H9 (cell line): ENCODE measurements at regions not wholly inside any gene's neighbourhood (a gene's known extent, or its start where the extent isn't known, plus 50 kb on each side); places are given as distances from the start of the nearest gene placed in this dataset.

Experiments
- DNase-seq: peaks from one replicate; pipeline ENCODE4 v3.0.0-alpha.2; 2017
- H2AFZ ChIP-seq: one replicate; pipeline ENCODE4 v1.6.1; 2013; ENCODE audit warnings: mild to moderate bottlenecking, low read length, control low read depth, moderate library complexity
- H2AK5ac ChIP-seq: 2 replicates; pipeline ENCODE4 v1.6.1; 2013; ENCODE audit warnings: low read length, control low read depth, mixed read lengths; ENCODE audit not compliant: insufficient read length
- H2BK120ac ChIP-seq: one replicate; pipeline ENCODE4 v1.6.1; 2013; ENCODE audit warnings: low read depth, mild to moderate bottlenecking, low read length, control low read depth, inconsistent platforms; ENCODE audit not compliant: poor library complexity, severe bottlenecking
- H2BK12ac ChIP-seq: 2 replicates; pipeline ENCODE4 v1.6.1; 2013; ENCODE audit warnings: low read length, control low read depth, mixed read lengths, low read depth; ENCODE audit not compliant: insufficient read length
- H2BK15ac ChIP-seq: 2 replicates; pipeline ENCODE4 v1.6.1; 2013; ENCODE audit warnings: low read depth, low read length, control low read depth
- H2BK20ac ChIP-seq: one replicate; pipeline ENCODE4 v1.6.1; 2013; ENCODE audit warnings: low read depth, mild to moderate bottlenecking, low read length, control low read depth, inconsistent platforms; ENCODE audit not compliant: poor library complexity, severe bottlenecking
- H2BK5ac ChIP-seq: 2 replicates; pipeline ENCODE4 v1.6.1; 2013; ENCODE audit warnings: low read length, control low read depth, mixed read lengths; ENCODE audit not compliant: insufficient read length
- H3K14ac ChIP-seq: 2 replicates; pipeline ENCODE4 v1.6.1; 2013; ENCODE audit warnings: low read length, control low read depth; ENCODE audit not compliant: insufficient read depth
- H3K18ac ChIP-seq: 2 replicates; pipeline ENCODE4 v1.6.1; 2013; ENCODE audit warnings: low read depth, mild to moderate bottlenecking, mixed read lengths, low read length, control low read depth; ENCODE audit not compliant: insufficient read length
- H3K23ac ChIP-seq: 2 replicates; pipeline ENCODE4 v1.6.1; 2013; ENCODE audit warnings: low read length, control low read depth, mixed read lengths, low read depth; ENCODE audit not compliant: insufficient read length
- H3K23me2 ChIP-seq: 2 replicates; pipeline ENCODE4 v1.6.1; 2013; ENCODE audit warnings: low read depth, mild to moderate bottlenecking, mixed read lengths, low read length, control low read depth; ENCODE audit not compliant: insufficient read length, poor library complexity, severe bottlenecking
- H3K27ac ChIP-seq: 2 replicates; pipeline ENCODE4 v1.5.1; 2013; ENCODE audit warnings: low read length, control low read depth, mixed read lengths, low read depth; ENCODE audit not compliant: insufficient read length
- H3K27me3 ChIP-seq: 2 replicates; pipeline ENCODE4 v1.6.1; 2013; ENCODE audit warnings: low read length, control low read depth, inconsistent platforms; ENCODE audit not compliant: insufficient read depth
- H3K4ac ChIP-seq: 2 replicates; pipeline ENCODE4 v1.6.1; 2013; ENCODE audit warnings: low read depth, mild to moderate bottlenecking, control low read depth, inconsistent platforms, low read length, moderate library complexity
- H3K4me1 ChIP-seq: 2 replicates; pipeline ENCODE4 v1.6.1; 2013; ENCODE audit warnings: low read length, control low read depth, inconsistent platforms; ENCODE audit not compliant: insufficient read depth
- H3K4me2 ChIP-seq: 2 replicates; pipeline ENCODE4 v1.6.1; 2013; ENCODE audit warnings: low read length, control low read depth, mixed read lengths; ENCODE audit not compliant: insufficient read length, insufficient read depth
- H3K56ac ChIP-seq: 2 replicates; pipeline ENCODE4 v1.6.1; 2013; ENCODE audit warnings: low read depth, mild to moderate bottlenecking, mixed read lengths, low read length, control low read depth; ENCODE audit not compliant: insufficient read length
- H3K79me1 ChIP-seq: 2 replicates; pipeline ENCODE4 v1.6.1; 2013; ENCODE audit warnings: low read depth, mild to moderate bottlenecking, moderate library complexity, low read length, control low read depth, inconsistent platforms; ENCODE audit not compliant: insufficient read depth, poor library complexity, severe bottlenecking
- H3K79me2 ChIP-seq: 2 replicates; pipeline ENCODE4 v1.6.1; 2013; ENCODE audit warnings: low read length, control low read depth, inconsistent platforms; ENCODE audit not compliant: insufficient read depth
- H3K9ac ChIP-seq: 2 replicates; pipeline ENCODE4 v1.6.1; 2013; ENCODE audit warnings: low read length, control low read depth, mixed read lengths; ENCODE audit not compliant: insufficient read length; ENCODE audit errors: extremely low read depth
- H3K9me3 ChIP-seq: one replicate; pipeline ENCODE4 v1.6.1; 2013; ENCODE audit warnings: low read depth, low read length, inconsistent platforms; ENCODE audit not compliant: control insufficient read depth
- H3T11ph ChIP-seq: one replicate; pipeline ENCODE4 v1.6.1; 2013; ENCODE audit warnings: mild to moderate bottlenecking, low read length, control low read depth, inconsistent platforms
- H4K20me1 ChIP-seq: one replicate; pipeline ENCODE4 v1.6.1; 2013; ENCODE audit not compliant: control insufficient read depth, insufficient read length, insufficient read depth
- H4K5ac ChIP-seq: 2 replicates; pipeline ENCODE4 v1.6.1; 2013; ENCODE audit warnings: low read depth, mild to moderate bottlenecking, mixed read lengths, low read length, control low read depth; ENCODE audit not compliant: insufficient read length
- H4K8ac ChIP-seq: replicated peaks from 2 replicates; pipeline ENCODE4 v1.6.1; 2013; ENCODE audit warnings: low read length, control low read depth, mixed read lengths, low read depth; ENCODE audit not compliant: insufficient read length
- H4K91ac ChIP-seq: 2 replicates; pipeline ENCODE4 v1.6.1; 2013; ENCODE audit warnings: low read depth, mild to moderate bottlenecking, moderate library complexity, mixed read lengths, low read length, control low read depth; ENCODE audit not compliant: insufficient read length
- H3K27ac Mint-ChIP-seq, 3 experiments: 2 replicates in 2 of 3; 3 replicates in 1 of 3; pipeline ENCODE4 v1.8.0; 2020 to 2021; ENCODE audit warnings: mixed read lengths in 3 of 3, mild to moderate bottlenecking in 1 of 3, moderate library complexity in 1 of 3
- H3K27me3 Mint-ChIP-seq: 2 replicates; pipeline ENCODE4 v1.8.0; 2021; ENCODE audit warnings: low read depth, mild to moderate bottlenecking, moderate library complexity, mixed read lengths
- H3K36me3 Mint-ChIP-seq, 3 experiments: 2 replicates in 2 of 3; 3 replicates in 1 of 3; pipeline ENCODE4 v1.8.0; 2020 to 2021; ENCODE audit warnings: low read depth in 3 of 3, mixed read lengths in 3 of 3; ENCODE audit not compliant: insufficient read depth in 1 of 3
- H3K4me1 Mint-ChIP-seq, 2 experiments: 2 replicates each; pipeline ENCODE4 v1.8.0; 2020; ENCODE audit warnings: mixed read lengths in 2 of 2
- H3K4me3 Mint-ChIP-seq, 2 experiments: 2 replicates in 1 of 2; 3 replicates in 1 of 2; pipeline ENCODE4 v1.8.0; 2020 to 2021; ENCODE audit warnings: mild to moderate bottlenecking in 2 of 2, mixed read lengths in 2 of 2, moderate library complexity in 1 of 2
- H3K9me3 Mint-ChIP-seq, 2 experiments: 2 replicates in 1 of 2; 3 replicates in 1 of 2; pipeline ENCODE4 v1.8.0; 2020; ENCODE audit warnings: mild to moderate bottlenecking in 2 of 2, mixed read lengths in 2 of 2, moderate library complexity in 1 of 2
- CTCF ChIP-seq: fragments of 200-600 bp; sonication (generic); conservative IDR thresholded peaks from 3 replicates; pipeline ENCODE4 v1.8.0; 2021; ENCODE audit warnings: antibody characterized with exemption, mild to moderate bottlenecking
- WGBS: extraction: QIAGEN DNeasy Blood & Tissue Kit; methylation state at CpG from one replicate; pipeline ENCODE4 v1.1.7; 2013; ENCODE audit warnings: missing lambda C conversion rate, low lambda C conversion rate, mixed read lengths; ENCODE audit not compliant: insufficient read length; ENCODE audit errors: extremely low coverage; 5-methylcytosine and 5-hydroxymethylcytosine counted together

DNA sequence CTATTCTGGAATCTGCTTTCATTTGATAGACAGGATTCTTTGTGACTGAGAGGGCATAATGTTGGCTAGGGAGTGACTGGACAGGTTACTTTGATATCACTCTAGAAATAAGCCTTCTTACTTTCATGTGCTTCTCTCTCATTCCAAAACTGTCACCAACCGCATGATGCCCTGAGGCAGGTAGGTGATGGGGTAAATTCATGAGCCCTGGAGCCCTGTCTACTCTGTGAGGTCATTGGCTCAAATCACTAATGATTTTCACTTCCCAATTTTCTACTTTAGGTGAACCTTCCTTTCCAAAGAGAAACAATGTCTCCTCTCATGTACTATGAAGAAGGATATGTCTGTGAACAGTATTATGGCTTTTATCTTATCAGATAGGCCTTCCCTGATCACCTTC, 596.7 kb downstream of the TUSC7 start:
- H2BK12ac ChIP-seq: no peak overlapping the region
- no peak overlapping the region for H2AK5ac ChIP-seq
- H4K5ac ChIP-seq: no peak overlapping the region
- no peaks in the 10 kb centered on the region for H3K4me1 ChIP-seq
- no peaks in the 10 kb centered on the region for H3K23me2 ChIP-seq
- no peak overlapping the region for H3K14ac ChIP-seq
- TF ChIP-seq CTCF: no peak
- H3K9ac ChIP-seq: no peak overlapping the region
- no peak overlapping the region for H3K23ac ChIP-seq
- H2BK15ac ChIP-seq: no peak overlapping the region
- H2BK20ac ChIP-seq: no peak overlapping the region
- no peak overlapping the region for H3T11ph ChIP-seq
- no peaks in the 10 kb centered on the region for H3K27me3 ChIP-seq
- no peaks in the 10 kb centered on the region for H4K20me1 ChIP-seq
- no peak for DNase-seq
- no peak overlapping the region for H3K56ac ChIP-seq
- no peaks in the 10 kb centered on the region for H3K36me3 Mint-ChIP-seq
- WGBS: no CpG with 5 or more reads among the region's 1 CpG
- no peak overlapping the region for H3K4me2 ChIP-seq
- H3K27ac Mint-ChIP-seq: no peak overlapping the region
- no peaks in the 10 kb centered on the region for H3K9me3 ChIP-seq
- no peak overlapping the region for H3K4me3 Mint-ChIP-seq
- H2AFZ ChIP-seq: no peak overlapping the region
- H2BK120ac ChIP-seq: no peak overlapping the region
- no peaks in the 10 kb centered on the region for H3K79me1 ChIP-seq
- H3K79me2 ChIP-seq: no peaks in the 10 kb centered on the region
- H3K4me1 Mint-ChIP-seq: no peaks in the 10 kb centered on the region
- no peak overlapping the region for H3K4ac ChIP-seq
- H2BK5ac ChIP-seq: no peak overlapping the region
- no peak overlapping the region for H3K27ac ChIP-seq
- H4K91ac ChIP-seq: no peak overlapping the region
- no peak overlapping the region for H4K8ac ChIP-seq
- H3K27me3 Mint-ChIP-seq: no peaks in the 10 kb centered on the region
- no peaks in the 10 kb centered on the region for H3K9me3 Mint-ChIP-seq
- no peak overlapping the region for H3K18ac ChIP-seq
